HFF-Myc (cell line): ENCODE measurements at regions not wholly inside any gene's neighbourhood (a gene's known extent, or its start where the extent isn't known, plus 50 kb on each side); places are given as distances from the start of the nearest gene placed in this dataset.

Source experiments
- DNase-seq: peaks from one replicate; pipeline ENCODE4 v3.0.0-alpha.2; 2011; ENCODE audit warnings: low read depth; ENCODE audit errors: extremely low read depth
- H3K4me3 ChIP-seq: replicated peaks from 2 replicates; pipeline ENCODE4 v1.5.1; 2011; ENCODE audit warnings: low read depth, mild to moderate bottlenecking, control low read depth, low read length
- CTCF ChIP-seq: IDR thresholded peaks from 2 replicates; pipeline ENCODE4 v1.5.1; 2012; ENCODE audit warnings: mild to moderate bottlenecking, low read depth, low read length, control low read depth; ENCODE audit errors: missing control alignments

GRCh38 chr4:80139671-80140070 lies 57.6 kb upstream of the PRDM8 start:
- DNase-seq, result no peak
- no peak overlapping the region for H3K4me3 ChIP-seq
- TF ChIP-seq CTCF, result no peak

- H3K4me3 ChIP-seq, result no peak overlapping the region
- peak; percentile 30 for DNase-seq
- TF ChIP-seq CTCF, result no peak
These were observed 58.5 kb upstream of the PRDM8 start for GRCh38 chr4:80138551-80139538.

GRCh38 chr4:80137631-80138030 lies 59.7 kb upstream of the PRDM8 start:
- TF ChIP-seq CTCF, result no peak
- DNase-seq, result no peak
- no peak overlapping the region for H3K4me3 ChIP-seq

GRCh38 chr4:80136270-80136669 lies 61.0 kb upstream of the PRDM8 start:
- H3K4me3 ChIP-seq, result no peak overlapping the region
- no peak for TF ChIP-seq CTCF
- no peak for DNase-seq

- DNase-seq, result no peak
- no peak overlapping the region for H3K4me3 ChIP-seq
- TF ChIP-seq CTCF, result no peak
These were observed 61.6 kb upstream of the PRDM8 start for GRCh38 chr4:80135702-80136058.

GRCh38 chr4:80134936-80135701 lies 62.1 kb upstream of the ANTXR2 start:
- DNase-seq, result peak; percentile 33
- TF ChIP-seq CTCF, result no peak

More at GRCh38 chr4:80134936-80135701, 62.1 kb upstream of the ANTXR2 start:
- H3K4me3 ChIP-seq, result no peak overlapping the region
